ENCODE measurements at regions not wholly inside any gene's neighbourhood (a gene's known extent, or its start where the extent isn't known, plus 50 kb on each side); places are given as distances from the start of the nearest gene placed in this dataset.

- TF ChIP-seq CTCF (IDR thresholded peaks at IDR 0.05) (no peak), POLR2A (IDR thresholded peaks at IDR 0.05) (no peak), POLR2AphosphoS5 (IDR thresholded peaks at IDR 0.05) (no peak)
Observed at GRCh38 chr3:59612444-59612715, 562.6 kb upstream of the CFAP20DC start.
